Activated effector memory CD4-positive, alpha-beta T cell treated with Interleukin-2 at 50 U/mL for 16 hours (primary cell): ENCODE measurements at regions not wholly inside any gene's neighbourhood (a gene's known extent, or its start where the extent isn't known, plus 50 kb on each side); places are given as distances from the start of the nearest gene placed in this dataset.
"Not testable (repeated sequence)": the region's sequence is repeated elsewhere in the genome, so short reads cannot be mapped to it uniquely, and the experiment has no call there.

Source experiments
- DNase-seq: peaks from one replicate; pipeline ENCODE4 v3.0.0-alpha.2; 2020

GRCh38 chr5:102554082-102554481, 55.3 kb upstream of the SLCO6A1 start:
- DNase-seq, result no peak

- DNase-seq, result no peak
Observed at GRCh38 chr5:102554728-102555127, 55.9 kb upstream of the SLCO6A1 start.

GRCh38 chr5:102561894-102562760, 63.3 kb upstream of the SLCO6A1 start:
- DNase-seq, result no peak

GRCh38 chr5:102570747-102571146, 71.9 kb upstream of the SLCO6A1 start:
- no peak for DNase-seq

- no peak for DNase-seq
Observed at GRCh38 chr5:102578362-102578761, 79.6 kb upstream of the SLCO6A1 start.

- DNase-seq, result no peak
Observed at GRCh38 chr5:102579379-102579778, 80.6 kb upstream of the SLCO6A1 start.

GRCh38 chr5:102581011-102581410, 82.2 kb upstream of the SLCO6A1 start:
- DNase-seq, result no peak

GRCh38 chr5:102582696-102583095, 83.9 kb upstream of the SLCO6A1 start:
- no peak for DNase-seq

- no peak for DNase-seq
Observed at GRCh38 chr5:102583276-102584124, 84.7 kb upstream of the SLCO6A1 start.

- DNase-seq, result no peak
Observed at GRCh38 chr5:102589661-102590060, 90.9 kb upstream of the SLCO6A1 start.

GRCh38 chr5:102590467-102590866, 91.7 kb upstream of the SLCO6A1 start:
- no peak for DNase-seq

GRCh38 chr5:102591650-102592049, 92.8 kb upstream of the SLCO6A1 start:
- DNase-seq, result no peak

- DNase-seq, result not testable (repeated sequence)
Observed at GRCh38 chr5:102592586-102592985, 93.8 kb upstream of the SLCO6A1 start.

- DNase-seq, result no peak
Observed at GRCh38 chr5:102594192-102594591, 95.4 kb upstream of the SLCO6A1 start.

- DNase-seq, result no peak
Observed at GRCh38 chr5:102595332-102595731, 96.5 kb upstream of the SLCO6A1 start.

- no peak for DNase-seq
Observed at GRCh38 chr5:102596113-102596512, 97.3 kb upstream of the SLCO6A1 start.

- DNase-seq, result no peak
Observed at GRCh38 chr5:102596951-102597350, 98.2 kb upstream of the SLCO6A1 start.

GRCh38 chr5:102599289-102599688, 100.5 kb upstream of the SLCO6A1 start:
- no peak for DNase-seq

- no peak for DNase-seq
Observed at GRCh38 chr5:102600964-102601363, 102.2 kb upstream of the SLCO6A1 start.

- DNase-seq, result no peak
Observed at GRCh38 chr5:102603670-102604069, 104.9 kb upstream of the SLCO6A1 start.

- DNase-seq, result no peak
Observed at GRCh38 chr5:102608414-102608813, 109.6 kb upstream of the SLCO6A1 start.

- DNase-seq, result no peak
Observed at GRCh38 chr5:102611312-102611711, 112.5 kb upstream of the SLCO6A1 start.

GRCh38 chr5:102613661-102614060, 114.9 kb upstream of the SLCO6A1 start:
- no peak for DNase-seq
